Hepatocyte (in vitro differentiated cells): ENCODE measurements at regions not wholly inside any gene's neighbourhood (a gene's known extent, or its start where the extent isn't known, plus 50 kb on each side); places are given as distances from the start of the nearest gene placed in this dataset.

ENCODE experiments used
- EZH2 ChIP-seq: fragments of 200-600 bp; sonication (generic); IDR thresholded peaks from 2 replicates; pipeline ENCODE4 v1.6.1; 2016; ENCODE audit warnings: antibody characterized with exemption, mild to moderate bottlenecking, borderline replicate concordance
- TF ChIP-seq, protein P1 (sequence below): fragments of 200-600 bp; sonication (generic); IDR thresholded peaks from 2 replicates; pipeline ENCODE4 v1.5.1; 2016; ENCODE audit warnings: antibody characterized with exemption, mild to moderate bottlenecking; ENCODE audit not compliant: poor library complexity

DNA sequence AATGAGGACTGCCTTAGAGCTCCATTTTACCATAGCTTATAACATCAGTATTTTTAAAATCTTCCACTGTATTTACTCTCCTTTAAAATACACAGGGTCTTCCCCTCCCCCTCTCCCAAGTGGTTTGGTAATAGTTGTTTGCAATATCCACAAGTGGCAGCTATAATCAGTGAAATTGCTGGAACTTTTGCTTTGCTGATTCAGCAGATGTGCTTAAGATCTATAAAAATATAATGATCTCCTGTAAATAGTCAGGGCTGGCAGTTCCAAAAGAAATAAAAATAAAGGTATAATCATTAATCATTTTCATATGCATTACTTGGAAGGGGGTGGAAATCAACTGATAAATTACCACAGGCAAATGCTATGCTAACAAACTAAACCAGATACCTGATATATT is 345.2 kb downstream of the KLHL13 start:
- TF ChIP-seq, protein P1, sequence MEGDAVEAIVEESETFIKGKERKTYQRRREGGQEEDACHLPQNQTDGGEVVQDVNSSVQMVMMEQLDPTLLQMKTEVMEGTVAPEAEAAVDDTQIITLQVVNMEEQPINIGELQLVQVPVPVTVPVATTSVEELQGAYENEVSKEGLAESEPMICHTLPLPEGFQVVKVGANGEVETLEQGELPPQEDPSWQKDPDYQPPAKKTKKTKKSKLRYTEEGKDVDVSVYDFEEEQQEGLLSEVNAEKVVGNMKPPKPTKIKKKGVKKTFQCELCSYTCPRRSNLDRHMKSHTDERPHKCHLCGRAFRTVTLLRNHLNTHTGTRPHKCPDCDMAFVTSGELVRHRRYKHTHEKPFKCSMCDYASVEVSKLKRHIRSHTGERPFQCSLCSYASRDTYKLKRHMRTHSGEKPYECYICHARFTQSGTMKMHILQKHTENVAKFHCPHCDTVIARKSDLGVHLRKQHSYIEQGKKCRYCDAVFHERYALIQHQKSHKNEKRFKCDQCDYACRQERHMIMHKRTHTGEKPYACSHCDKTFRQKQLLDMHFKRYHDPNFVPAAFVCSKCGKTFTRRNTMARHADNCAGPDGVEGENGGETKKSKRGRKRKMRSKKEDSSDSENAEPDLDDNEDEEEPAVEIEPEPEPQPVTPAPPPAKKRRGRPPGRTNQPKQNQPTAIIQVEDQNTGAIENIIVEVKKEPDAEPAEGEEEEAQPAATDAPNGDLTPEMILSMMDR, result no peak
- TF ChIP-seq EZH2, result no peak
